IPS-18a (cell line): ENCODE measurements at regions not wholly inside any gene's neighbourhood (a gene's known extent, or its start where the extent isn't known, plus 50 kb on each side); places are given as distances from the start of the nearest gene placed in this dataset.
"Not testable (repeated sequence)": the region's sequence is repeated elsewhere in the genome, so short reads cannot be mapped to it uniquely, and the experiment has no call there.

Source experiments
- H3K27ac ChIP-seq: one replicate; pipeline ENCODE4 v1.5.1; 2013; ENCODE audit warnings: low read length
- H3K27me3 ChIP-seq: one replicate; pipeline ENCODE4 v1.6.1; 2013; ENCODE audit warnings: mild to moderate bottlenecking, low read length; ENCODE audit not compliant: control insufficient read depth, insufficient read depth
- H3K36me3 ChIP-seq: one replicate; pipeline ENCODE4 v1.6.1; 2013; ENCODE audit warnings: low read depth, low read length; ENCODE audit not compliant: control insufficient read depth
- H3K4me1 ChIP-seq: one replicate; pipeline ENCODE4 v1.6.1; 2013; ENCODE audit warnings: low read depth, low read length; ENCODE audit not compliant: control insufficient read depth
- H3K4me3 ChIP-seq: one replicate; pipeline ENCODE4 v1.5.1; 2013; ENCODE audit warnings: low read length
- H3K9ac ChIP-seq: one replicate; pipeline ENCODE4 v1.6.1; 2013; ENCODE audit warnings: mild to moderate bottlenecking, low read length, moderate library complexity
- H3K9me3 ChIP-seq: one replicate; pipeline ENCODE4 v1.6.1; 2013; ENCODE audit warnings: low read depth, low read length; ENCODE audit not compliant: control insufficient read depth

- no peaks in the 10 kb centered on the region for H3K9me3 ChIP-seq
- H3K4me1 ChIP-seq, result peaks cover 8% of the 10 kb centered on the region
- no peaks in the 10 kb centered on the region for H3K36me3 ChIP-seq
- H3K27me3 ChIP-seq, result peaks cover 45% of the 10 kb centered on the region
- H3K27ac ChIP-seq, result no peak overlapping the region
- peak overlapping the region; percentile 79 for H3K4me3 ChIP-seq
- no peak overlapping the region for H3K9ac ChIP-seq
Observed at GRCh38 chr12:62191491-62192179, 68.6 kb upstream of the USP15 start.

- Histone ChIP-seq H3K36me3 (no peaks in the 10 kb centered on the region), H3K9ac (no peak overlapping the region), H3K27me3 (peaks cover 45% of the 10 kb centered on the region), H3K9me3 (no peaks in the 10 kb centered on the region), H3K4me3 (peak overlapping the region; percentile 79), H3K27ac (no peak overlapping the region), H3K4me1 (peaks cover 8% of the 10 kb centered on the region)
Observed at GRCh38 chr12:62192180-62192902, 67.9 kb upstream of the USP15 start.

DNA sequence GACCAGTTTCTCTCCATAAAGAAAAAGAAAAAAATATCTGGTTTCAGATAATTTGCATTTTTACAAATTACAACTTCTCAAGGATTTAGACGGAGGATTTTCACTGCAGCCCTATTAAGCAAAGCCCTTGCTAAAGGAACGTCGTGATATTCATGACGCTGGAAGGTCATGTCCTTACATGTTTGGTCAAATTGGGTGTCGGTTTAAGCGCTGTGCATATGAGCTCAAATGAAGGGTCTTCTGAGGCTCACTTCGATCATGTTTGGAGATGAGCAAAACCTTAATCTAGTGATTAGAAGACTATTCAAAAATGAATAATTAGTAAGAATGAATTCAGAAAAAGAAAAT lies 67.3 kb upstream of the USP15 start:
- no peaks in the 10 kb centered on the region for H3K9me3 ChIP-seq
- peaks cover 45% of the 10 kb centered on the region for H3K27me3 ChIP-seq
- H3K36me3 ChIP-seq, result no peaks in the 10 kb centered on the region
- H3K9ac ChIP-seq, result no peak overlapping the region
- peaks cover 8% of the 10 kb centered on the region for H3K4me1 ChIP-seq
- peak overlapping the region; percentile 79 for H3K4me3 ChIP-seq
- H3K27ac ChIP-seq, result no peak overlapping the region

DNA sequence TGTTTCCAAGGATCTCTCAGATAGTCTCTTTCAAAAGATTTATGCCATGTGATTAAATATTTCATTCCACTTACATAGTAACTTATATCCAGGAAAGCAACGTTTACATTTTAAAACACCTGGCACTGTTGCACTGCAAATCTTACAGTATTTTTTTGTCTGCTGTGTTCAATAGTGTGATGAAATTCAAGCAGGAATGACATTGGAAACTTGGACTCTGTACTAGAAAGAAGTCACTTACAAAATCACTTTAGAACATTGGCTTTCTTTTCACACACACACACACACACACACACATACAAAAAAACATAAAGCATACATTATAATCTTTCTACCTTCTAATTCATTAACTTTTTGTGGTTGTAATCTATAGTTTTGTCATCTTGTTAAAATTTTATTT lies 66.2 kb upstream of the USP15 start:
- Histone ChIP-seq H3K36me3 (no peaks in the 10 kb centered on the region), H3K27ac (no peak overlapping the region), H3K27me3 (peaks cover 40% of the 10 kb centered on the region), H3K9ac (no peak overlapping the region), H3K9me3 (no peaks in the 10 kb centered on the region), H3K4me1 (peaks cover 8% of the 10 kb centered on the region), H3K4me3 (no peak overlapping the region)

GRCh38 chr12:62194616-62195015 lies 65.6 kb upstream of the USP15 start:
- H3K4me3 ChIP-seq, result no peak overlapping the region
- peaks cover 35% of the 10 kb centered on the region for H3K27me3 ChIP-seq
- no peak overlapping the region for H3K27ac ChIP-seq
- H3K4me1 ChIP-seq, result peaks cover 8% of the 10 kb centered on the region
- no peak overlapping the region for H3K9ac ChIP-seq
- H3K9me3 ChIP-seq, result no peaks in the 10 kb centered on the region
- no peaks in the 10 kb centered on the region for H3K36me3 ChIP-seq

- Histone ChIP-seq H3K4me1 (peaks cover 3% of the 10 kb centered on the region), H3K27me3 (peaks cover 19% of the 10 kb centered on the region), H3K4me3 (no peak overlapping the region), H3K9ac (no peak overlapping the region), H3K36me3 (no peaks in the 10 kb centered on the region), H3K27ac (no peak overlapping the region), H3K9me3 (no peaks in the 10 kb centered on the region)
Observed at GRCh38 chr12:62196146-62196545, 64.1 kb upstream of the USP15 start.

GRCh38 chr12:62202861-62203260 lies 57.3 kb upstream of the USP15 start:
- not testable (repeated sequence) for H3K9ac ChIP-seq, H3K4me1 ChIP-seq, H3K36me3 ChIP-seq, H3K27me3 ChIP-seq, H3K4me3 ChIP-seq, H3K9me3 ChIP-seq, H3K27ac ChIP-seq

DNA sequence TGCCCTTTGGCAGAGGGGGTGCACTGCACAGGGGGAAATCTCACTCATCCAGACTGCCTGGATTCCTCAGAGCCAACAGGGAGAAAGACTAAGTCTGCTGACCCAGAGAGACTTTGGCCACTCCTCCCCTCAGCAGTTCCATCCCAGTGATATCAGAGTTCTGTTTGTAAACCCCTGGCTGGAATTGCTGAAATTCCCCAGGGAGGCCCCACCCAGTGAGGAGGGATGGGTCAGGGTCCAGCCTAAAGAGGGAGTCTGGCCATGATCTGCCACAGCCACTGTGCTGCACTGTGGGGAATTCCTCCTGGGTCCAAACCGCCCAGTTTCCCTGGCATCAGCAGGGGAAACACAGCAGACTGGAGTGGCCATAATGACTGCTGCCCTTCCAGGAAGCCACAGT lies 54.9 kb upstream of the USP15 start:
- Histone ChIP-seq H3K27me3 (no peaks in the 10 kb centered on the region), H3K4me3 (no peak overlapping the region), H3K9ac (no peak overlapping the region), H3K4me1 (no peaks in the 10 kb centered on the region), H3K9me3 (no peaks in the 10 kb centered on the region), H3K36me3 (no peaks in the 10 kb centered on the region), H3K27ac (no peak overlapping the region)

GRCh38 chr12:62207248-62207647 lies 53.0 kb upstream of the USP15 start:
- Histone ChIP-seq H3K9me3 (no peaks in the 10 kb centered on the region), H3K27me3 (no peaks in the 10 kb centered on the region), H3K27ac (no peak overlapping the region), H3K36me3 (no peaks in the 10 kb centered on the region), H3K4me1 (no peaks in the 10 kb centered on the region), H3K9ac (no peak overlapping the region), H3K4me3 (no peak overlapping the region)
